ENCODE measurements at regions not wholly inside any gene's neighbourhood (a gene's known extent, or its start where the extent isn't known, plus 50 kb on each side); places are given as distances from the start of the nearest gene placed in this dataset.

- no peaks in the 10 kb centered on the region for H3K9me2 ChIP-seq
- no peak overlapping the region for H3K4me3 ChIP-seq (ENCODE audit: low read depth in 2 of 2, low read length in 1 of 2)
- TF ChIP-seq IRF3 (IDR thresholded peaks at IDR 0.05; ENCODE audit: low read depth, low read length), result no peak
- no peak for TF ChIP-seq SIN3A (IDR thresholded peaks at IDR 0.05; ENCODE audit: borderline replicate concordance, low read depth, low read length)
- no peak for TF ChIP-seq NFIC (IDR thresholded peaks at IDR 0.05; ENCODE audit: borderline replicate concordance)
- no peak for TF ChIP-seq ZBTB33 (IDR thresholded peaks at IDR 0.05; ENCODE audit: borderline replicate concordance, low read depth)
- no peak for TF ChIP-seq FOXJ3 (CRISPR knock-in tag; IDR thresholded peaks at IDR 0.05)
- H3K9ac ChIP-seq, result no peak overlapping the region
- CTCF ChIA-PET, result no interaction called here
- H3K27me3 ChIP-seq (ENCODE audit: insufficient read depth), result no peaks in the 10 kb centered on the region
- H3K4me1 ChIP-seq (ENCODE audit: control insufficient read depth in 1 of 2, insufficient read depth in 2 of 2, low read depth in 1 of 2, low read length in 1 of 2), result no peaks in the 10 kb centered on the region
- H3K36me3 ChIP-seq (replicated peaks in 1 of 2; ENCODE audit: control insufficient read depth in 1 of 2, insufficient read depth in 2 of 2, low read length in 1 of 2), result no peaks in the 10 kb centered on the region
- no peaks in the 10 kb centered on the region for H4K20me1 ChIP-seq (ENCODE audit: insufficient read depth)
- H3K27ac ChIP-seq (ENCODE audit: low read depth in 2 of 2, low read length in 1 of 2), result no peak overlapping the region
- DNase-seq, result no peak
- H3F3A ChIP-seq (replicated peaks; ENCODE audit: insufficient read depth), result no peaks in the 10 kb centered on the region
- POLR2A ChIA-PET, result no interaction called here
- 5% methylated on average over 8 of the region's 8 CpGs for WGBS (ENCODE audit: low lambda C conversion rate)
- no peak overlapping the region for H2AFZ ChIP-seq (ENCODE audit: low read depth)
- no peak overlapping the region for H3K4me2 ChIP-seq
- H3K9me3 ChIP-seq, result no peaks in the 10 kb centered on the region
- no peaks in the 10 kb centered on the region for H3K79me2 ChIP-seq (ENCODE audit: insufficient read depth)
These were observed 1115.6 kb downstream of the BCL11B start for GRCh38 chr14:98156411-98156810.

GRCh38 chr14:98160901-98161300 lies 1111.1 kb downstream of the BCL11B start:
- Histone ChIP-seq H3K4me3 (ENCODE audit: low read depth in 2 of 2, low read length in 1 of 2) (no peak overlapping the region), H3K79me2 (ENCODE audit: insufficient read depth) (no peaks in the 10 kb centered on the region), H2AFZ (ENCODE audit: low read depth) (no peak overlapping the region), H3K27ac (ENCODE audit: low read depth in 2 of 2, low read length in 1 of 2) (no peak overlapping the region), H3K9me3 (no peaks in the 10 kb centered on the region), H3K27me3 (ENCODE audit: insufficient read depth) (no peaks in the 10 kb centered on the region), H3K4me2 (no peak overlapping the region), H3K36me3 (replicated peaks in 1 of 2; ENCODE audit: control insufficient read depth in 1 of 2, insufficient read depth in 2 of 2, low read length in 1 of 2) (no peaks in the 10 kb centered on the region), H3K9ac (no peak overlapping the region), H3F3A (replicated peaks; ENCODE audit: insufficient read depth) (no peaks in the 10 kb centered on the region), H3K4me1 (ENCODE audit: control insufficient read depth in 1 of 2, insufficient read depth in 2 of 2, low read depth in 1 of 2, low read length in 1 of 2) (no peaks in the 10 kb centered on the region), H4K20me1 (ENCODE audit: insufficient read depth) (no peaks in the 10 kb centered on the region), H3K9me2 (no peaks in the 10 kb centered on the region)
- WGBS (ENCODE audit: low lambda C conversion rate), result 5% methylated on average over 9 of the region's 9 CpGs
- TF ChIP-seq MXI1 (IDR thresholded peaks at IDR 0.05; ENCODE audit: low read depth, low read length) (no peak), USF1 (IDR thresholded peaks at IDR 0.05; ENCODE audit: borderline replicate concordance, low read depth) (no peak), FOXJ3 (CRISPR knock-in tag; IDR thresholded peaks at IDR 0.05) (no peak), YY1 (IDR thresholded peaks at IDR 0.05; ENCODE audit: low read depth) (no peak), EZH2phosphoT487 (IDR thresholded peaks at IDR 0.05; ENCODE audit: borderline replicate concordance, low read depth) (no peak), NFIC (IDR thresholded peaks at IDR 0.05; ENCODE audit: borderline replicate concordance) (no peak)
- CTCF ChIA-PET, result no interaction called here
- POLR2A ChIA-PET, result no interaction called here
- no peak for DNase-seq

All from SK-N-SH (cell line).